ENCODE measurements at regions not wholly inside any gene's neighbourhood (a gene's known extent, or its start where the extent isn't known, plus 50 kb on each side); places are given as distances from the start of the nearest gene placed in this dataset.

GRCh38 chr22:49333206-49333605 lies 494.5 kb downstream of the BRD1 start:
- DNase-seq = no peak

GRCh38 chr22:49332691-49333090 lies 495.0 kb downstream of the BRD1 start:
- DNase-seq = no peak

- no peak for DNase-seq
Observed at GRCh38 chr22:49331878-49332277, 495.8 kb downstream of the BRD1 start.

- no peak for DNase-seq
Observed at GRCh38 chr22:49331223-49331815, 496.4 kb downstream of the BRD1 start.

- DNase-seq = no peak
Observed at GRCh38 chr22:49330421-49331222, 497.1 kb downstream of the BRD1 start.

GRCh38 chr22:49329636-49330035 lies 498.0 kb downstream of the BRD1 start:
- DNase-seq = no peak

GRCh38 chr22:49328630-49329405 lies 498.9 kb downstream of the BRD1 start:
- DNase-seq = no peak

GRCh38 chr22:49328118-49328475 lies 499.6 kb downstream of the BRD1 start:
- DNase-seq = no peak

- DNase-seq = no peak
Observed at GRCh38 chr22:49327411-49328117, 500.1 kb downstream of the BRD1 start.

GRCh38 chr22:49326558-49326957 lies 501.1 kb downstream of the BRD1 start:
- DNase-seq = no peak

GRCh38 chr22:49325531-49326395 lies 501.9 kb downstream of the BRD1 start:
- DNase-seq = no peak

- DNase-seq = no peak
Observed at GRCh38 chr22:49324527-49325491, 502.9 kb downstream of the BRD1 start.

GRCh38 chr22:49323751-49324415 lies 503.8 kb downstream of the BRD1 start:
- no peak for DNase-seq

- no peak for DNase-seq
Observed at GRCh38 chr22:49322861-49323622, 504.6 kb downstream of the BRD1 start.

- DNase-seq = no peak
Observed at GRCh38 chr22:49322231-49322630, 505.4 kb downstream of the BRD1 start.

- DNase-seq = no peak
Observed at GRCh38 chr22:49321477-49322055, 506.1 kb downstream of the BRD1 start.

GRCh38 chr22:49320714-49321476 lies 506.8 kb downstream of the BRD1 start:
- DNase-seq = no peak

GRCh38 chr22:49317369-49317768 lies 510.3 kb downstream of the BRD1 start:
- no peak for DNase-seq

Data from stimulated activated CD4-positive, alpha-beta T cell treated with anti-CD3 and anti-CD28 coated beads, Interleukin-12 subunit alpha, Interleukin-12 subunit beta, amount 100 ng/mL, for 4 hours (primary cell).